ENCODE measurements at regions not wholly inside any gene's neighbourhood (a gene's known extent, or its start where the extent isn't known, plus 50 kb on each side); places are given as distances from the start of the nearest gene placed in this dataset.

DNA sequence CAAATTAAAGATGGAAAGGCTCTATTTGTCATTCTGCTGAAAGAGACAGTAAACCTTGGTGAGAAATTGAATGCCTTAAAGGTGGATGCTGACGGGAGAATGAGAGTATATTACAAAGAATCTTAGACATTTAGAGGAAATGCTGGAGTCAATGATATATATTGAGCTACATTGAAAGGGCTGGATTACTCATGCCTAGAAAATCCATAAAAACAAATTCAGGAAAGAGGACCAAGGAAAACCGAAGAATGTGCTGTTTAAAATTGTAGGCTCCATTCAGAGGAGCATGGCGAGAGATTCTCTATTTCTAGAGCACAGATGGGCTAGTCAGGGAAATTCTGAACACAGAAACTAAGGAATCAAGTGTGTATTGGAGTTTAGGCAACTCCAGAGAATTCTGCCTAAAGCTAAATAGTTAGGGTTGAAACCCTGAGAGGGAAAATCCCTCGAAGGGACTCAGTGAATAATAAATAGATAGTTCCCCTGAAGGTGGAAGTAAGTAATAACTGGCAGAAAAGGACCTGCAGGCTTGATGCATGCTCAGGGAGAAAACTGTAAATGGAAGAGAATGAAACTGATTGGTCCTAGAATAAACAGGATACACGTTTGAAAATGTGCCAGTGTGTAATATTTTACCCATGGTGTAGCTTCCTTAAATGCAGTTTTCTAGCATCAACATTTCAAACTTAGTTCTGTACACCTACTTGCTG, 1532.4 kb upstream of the TENM3 start:
- H3K9ac ChIP-seq (ENCODE audit: insufficient read depth in 1 of 2, low read length in 2 of 2) = no peak overlapping the region
- no peak overlapping the region for H3K27ac ChIP-seq (ENCODE audit: low read depth in 1 of 2, low read length in 1 of 2)
- H3K4me3 ChIP-seq = no peak overlapping the region
- peaks cover 0 to 3% (median 2%) of the 10 kb centered on the region in 4 donors for H3K9me3 ChIP-seq (ENCODE audit: control insufficient read depth in 4 of 4, insufficient read depth in 3 of 4, low read length in 3 of 4)
- H3K27me3 ChIP-seq (ENCODE audit: control insufficient read depth in 3 of 3, insufficient read depth in 3 of 3, low read length in 2 of 3) = no peaks in the 10 kb centered on the region
- H3K4me1 ChIP-seq (ENCODE audit: control insufficient read depth in 5 of 5, insufficient read depth in 5 of 5, low read length in 5 of 5) = no peaks in the 10 kb centered on the region
- ATAC-seq (ENCODE audit: insufficient read depth, low FRiP score) (no peak), DNase-seq (peak in 1 of 3 donors; percentile 0)
- no peaks in the 10 kb centered on the region for H3K36me3 ChIP-seq (ENCODE audit: control insufficient read depth in 4 of 4, insufficient read depth in 4 of 4, low read length in 4 of 4)
- TF ChIP-seq, protein P1, sequence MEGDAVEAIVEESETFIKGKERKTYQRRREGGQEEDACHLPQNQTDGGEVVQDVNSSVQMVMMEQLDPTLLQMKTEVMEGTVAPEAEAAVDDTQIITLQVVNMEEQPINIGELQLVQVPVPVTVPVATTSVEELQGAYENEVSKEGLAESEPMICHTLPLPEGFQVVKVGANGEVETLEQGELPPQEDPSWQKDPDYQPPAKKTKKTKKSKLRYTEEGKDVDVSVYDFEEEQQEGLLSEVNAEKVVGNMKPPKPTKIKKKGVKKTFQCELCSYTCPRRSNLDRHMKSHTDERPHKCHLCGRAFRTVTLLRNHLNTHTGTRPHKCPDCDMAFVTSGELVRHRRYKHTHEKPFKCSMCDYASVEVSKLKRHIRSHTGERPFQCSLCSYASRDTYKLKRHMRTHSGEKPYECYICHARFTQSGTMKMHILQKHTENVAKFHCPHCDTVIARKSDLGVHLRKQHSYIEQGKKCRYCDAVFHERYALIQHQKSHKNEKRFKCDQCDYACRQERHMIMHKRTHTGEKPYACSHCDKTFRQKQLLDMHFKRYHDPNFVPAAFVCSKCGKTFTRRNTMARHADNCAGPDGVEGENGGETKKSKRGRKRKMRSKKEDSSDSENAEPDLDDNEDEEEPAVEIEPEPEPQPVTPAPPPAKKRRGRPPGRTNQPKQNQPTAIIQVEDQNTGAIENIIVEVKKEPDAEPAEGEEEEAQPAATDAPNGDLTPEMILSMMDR (IDR thresholded peaks at IDR 0.05; ENCODE audit: control extremely low read depth, extremely low read depth) = no peak
- 50 to 61% methylated on average over 5 of the region's 5 CpGs for WGBS, 2 donors

DNA sequence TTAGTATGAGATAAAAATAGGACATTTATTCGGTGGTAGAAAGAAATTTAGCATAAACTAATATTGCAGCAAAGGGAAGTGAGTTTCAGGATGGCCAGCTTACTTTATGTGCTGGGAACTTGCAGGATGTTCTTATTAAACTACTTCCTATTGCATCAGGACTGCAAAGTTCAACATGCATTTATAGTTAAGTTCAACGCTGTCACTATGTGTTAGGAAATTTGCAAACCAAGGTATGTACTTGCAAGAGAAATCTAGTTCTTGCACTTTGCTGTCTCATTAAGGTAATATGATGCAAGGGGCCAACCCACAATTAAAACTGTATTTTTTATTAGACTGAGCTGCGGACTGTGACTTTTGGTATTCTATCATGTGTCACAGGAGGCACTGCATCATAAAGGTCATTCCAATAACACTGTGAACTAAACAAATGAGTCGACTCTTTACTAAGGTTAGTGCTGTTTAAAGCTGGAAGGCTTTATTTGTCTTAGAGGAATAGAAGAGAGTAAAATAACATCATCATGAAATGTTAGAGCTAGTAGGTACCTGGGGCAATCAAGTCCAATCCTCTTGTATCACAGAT, 1525.7 kb upstream of the TENM3 start:
- Histone ChIP-seq H3K4me3 (no peak overlapping the region), H3K36me3 (ENCODE audit: control insufficient read depth in 4 of 4, insufficient read depth in 4 of 4, low read length in 4 of 4) (no peaks in the 10 kb centered on the region), H3K9me3 (ENCODE audit: control insufficient read depth in 4 of 4, insufficient read depth in 3 of 4, low read length in 3 of 4) (peaks cover 0 to 3% (median 2%) of the 10 kb centered on the region in 4 donors), H3K27ac (ENCODE audit: low read depth in 1 of 2, low read length in 1 of 2) (no peak overlapping the region), H3K4me1 (ENCODE audit: control insufficient read depth in 5 of 5, insufficient read depth in 5 of 5, low read length in 5 of 5) (peaks cover 0 to 5% (median 0%) of the 10 kb centered on the region in 5 donors), H3K27me3 (ENCODE audit: control insufficient read depth in 3 of 3, insufficient read depth in 3 of 3, low read length in 2 of 3) (no peaks in the 10 kb centered on the region), H3K9ac (ENCODE audit: insufficient read depth in 1 of 2, low read length in 2 of 2) (no peak overlapping the region)
- ATAC-seq (ENCODE audit: insufficient read depth, low FRiP score) (no peak), DNase-seq (peak in 1 of 3 donors; percentile 5)
- 41 to 45% methylated on average over 4 of the region's 4 CpGs for WGBS, 2 donors
- TF ChIP-seq, protein P1 (IDR thresholded peaks at IDR 0.05; ENCODE audit: control extremely low read depth, extremely low read depth) = no peak

DNA sequence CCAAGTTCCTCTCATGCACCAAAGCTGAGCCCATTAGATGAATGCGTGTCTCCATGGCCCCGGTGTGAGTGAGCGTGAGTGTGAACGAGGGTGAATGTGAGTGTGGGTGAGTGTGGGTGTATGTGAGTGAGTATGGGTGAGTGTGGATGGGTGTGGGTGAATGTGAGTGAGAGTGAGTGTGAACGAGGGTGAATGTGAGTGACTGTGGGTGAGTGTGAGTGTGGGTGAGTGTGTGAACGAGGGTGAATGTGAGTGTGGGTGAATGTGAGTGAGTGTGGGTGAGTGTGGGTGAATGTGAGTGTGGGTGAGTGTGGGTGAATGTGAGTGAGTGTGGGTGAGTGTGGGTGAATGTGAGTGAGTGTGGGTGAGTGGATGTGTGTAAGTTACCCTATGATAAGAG, 1521.8 kb upstream of the TENM3 start:
- no peaks in the 10 kb centered on the region for H3K36me3 ChIP-seq (ENCODE audit: control insufficient read depth in 4 of 4, insufficient read depth in 4 of 4, low read length in 4 of 4)
- no peaks in the 10 kb centered on the region for H3K27me3 ChIP-seq (ENCODE audit: control insufficient read depth in 3 of 3, insufficient read depth in 3 of 3, low read length in 2 of 3)
- H3K9me3 ChIP-seq (ENCODE audit: control insufficient read depth in 4 of 4, insufficient read depth in 3 of 4, low read length in 3 of 4) = peaks cover 0 to 3% (median 1%) of the 10 kb centered on the region in 4 donors
- TF ChIP-seq, protein P1 (IDR thresholded peaks at IDR 0.05; ENCODE audit: control extremely low read depth, extremely low read depth) = no peak
- peaks cover 0 to 5% (median 0%) of the 10 kb centered on the region in 5 donors for H3K4me1 ChIP-seq (ENCODE audit: control insufficient read depth in 5 of 5, insufficient read depth in 5 of 5, low read length in 5 of 5)
- no peak overlapping the region for H3K27ac ChIP-seq (ENCODE audit: low read depth in 1 of 2, low read length in 1 of 2)
- H3K9ac ChIP-seq (ENCODE audit: insufficient read depth in 1 of 2, low read length in 2 of 2) = no peak overlapping the region
- H3K4me3 ChIP-seq = no peak overlapping the region
- ATAC-seq (ENCODE audit: insufficient read depth, low FRiP score) = no peak
- 68 to 87% methylated on average over 6 of the region's 6 CpGs for WGBS, 2 donors
- no peak for DNase-seq
